SK-N-MC (cell line): ENCODE measurements at regions not wholly inside any gene's neighbourhood (a gene's known extent, or its start where the extent isn't known, plus 50 kb on each side); places are given as distances from the start of the nearest gene placed in this dataset.

Experiments
- EZH2 ChIP-seq: fragments of 200-600 bp; sonication (generic); IDR thresholded peaks from one replicate; pipeline ENCODE4 v1.6.1; 2017; ENCODE audit warnings: antibody characterized with exemption
- FOXP2 ChIP-seq: optimal IDR thresholded peaks from 2 replicates; pipeline ENCODE3; 2011; ENCODE audit warnings: mild to moderate bottlenecking, moderate library complexity; ENCODE audit not compliant: insufficient read depth; ENCODE audit errors: extremely low read length, control extremely low read depth
- POLR2AphosphoS5 ChIP-seq: IDR thresholded peaks from 2 replicates; pipeline ENCODE4 v1.6.1; 2012; ENCODE audit warnings: mild to moderate bottlenecking, low read depth, low read length, borderline replicate concordance

DNA sequence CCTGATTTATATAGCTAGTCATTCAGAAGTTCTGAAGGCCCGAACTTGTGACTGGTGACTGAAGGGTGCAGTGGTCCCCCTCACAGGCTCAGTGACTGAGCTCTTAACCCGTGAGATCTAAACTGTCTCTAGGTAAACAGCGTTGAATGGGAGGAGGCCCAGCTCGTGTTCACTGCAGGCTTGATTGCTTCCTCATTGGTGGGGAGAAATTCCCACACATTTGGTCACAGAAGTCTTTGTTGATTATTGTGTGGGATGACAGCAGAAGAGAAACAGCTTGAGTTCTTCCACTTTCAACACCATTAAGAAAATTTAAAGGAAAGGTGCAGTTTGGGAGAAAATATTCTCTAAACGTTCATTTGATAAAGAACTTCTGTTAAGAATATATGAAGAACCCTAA, 1178.0 kb downstream of the UQCRFS1 start:
- TF ChIP-seq POLR2AphosphoS5 (no peak), EZH2 (no peak), FOXP2 (no peak)
